Tibial nerve (tissue), 4 donors: ENCODE measurements at regions not wholly inside any gene's neighbourhood (a gene's known extent, or its start where the extent isn't known, plus 50 kb on each side); places are given as distances from the start of the nearest gene placed in this dataset.

Source experiments
- CTCF ChIP-seq, 5 experiments: fragments of 200-600 bp in 3 of 5; fragments of 450-650 bp in 2 of 5; sonication (generic) in 3 of 5; IDR thresholded peaks; one replicate each; pipeline ENCODE4 v1.5.1; 2016 to 2019; ENCODE audit warnings: antibody characterized with exemption in 5 of 5, mild to moderate bottlenecking in 3 of 5, moderate library complexity in 2 of 5
- EP300 ChIP-seq, 2 donors: sonication (generic); formaldehyde crosslinking; IDR thresholded peaks; one replicate each; pipeline ENCODE4 v1.6.1; 2017; ENCODE audit warnings: antibody characterized with exemption in 2 of 2, mild to moderate bottlenecking in 1 of 2
- POLR2A ChIP-seq, 2 donors: fragments of 450-650 bp; IDR thresholded peaks; one replicate each; pipeline ENCODE4 v1.6.1; 2017; ENCODE audit warnings: antibody characterized with exemption in 2 of 2, mild to moderate bottlenecking in 2 of 2, moderate library complexity in 2 of 2

- TF ChIP-seq CTCF (IDR thresholded peaks at IDR 0.05) (no peak), POLR2A (IDR thresholded peaks at IDR 0.05) (no peak), EP300 (IDR thresholded peaks at IDR 0.05) (no peak)
Measured at GRCh38 chr4:3615386-3616286, 83.4 kb upstream of the LRPAP1 start.
